H1 (cell line): ENCODE measurements at regions not wholly inside any gene's neighbourhood (a gene's known extent, or its start where the extent isn't known, plus 50 kb on each side); places are given as distances from the start of the nearest gene placed in this dataset.

Source experiments
- BRCA1 ChIP-seq: IDR thresholded peaks from 2 replicates; pipeline ENCODE4 v1.6.1; 2012; ENCODE audit warnings: low read depth, low read length, improper control_type of control experiment
- CEBPB ChIP-seq: IDR thresholded peaks from 2 replicates; pipeline ENCODE4 v1.6.1; 2012; ENCODE audit warnings: low read depth, low read length
- CTCF ChIP-seq, 3 experiments: IDR thresholded peaks; 1 replicate in 2 of 3; 2 replicates in 1 of 3; pipeline versions ENCODE4 v1.5.1 to v1.6.1; 2011; ENCODE audit warnings: low read length in 3 of 3, mild to moderate bottlenecking in 3 of 3, inconsistent platforms in 2 of 3, low read depth in 1 of 3, moderate library complexity in 1 of 3; ENCODE audit not compliant: insufficient read depth in 1 of 3; ENCODE audit errors: control extremely low read depth in 1 of 3
- GABPA ChIP-seq: IDR thresholded peaks from 2 replicates; pipeline ENCODE4 v1.6.1; 2011; ENCODE audit warnings: mild to moderate bottlenecking, low read length, moderate library complexity, borderline replicate concordance; ENCODE audit not compliant: insufficient read depth
- JUND ChIP-seq: IDR thresholded peaks from 2 replicates; pipeline ENCODE4 v1.6.1; 2011; ENCODE audit warnings: mild to moderate bottlenecking, improper control_type of control experiment, low read length
- NRF1 ChIP-seq: IDR thresholded peaks from 2 replicates; pipeline ENCODE4 v1.6.1; 2011; ENCODE audit warnings: mild to moderate bottlenecking, low read depth, low read length, improper control_type of control experiment
- POLR2A ChIP-seq, 2 experiments: IDR thresholded peaks; 1 replicate in 1 of 2; 2 replicates in 1 of 2; pipeline ENCODE4 v1.6.1; 2011; ENCODE audit warnings: low read depth in 2 of 2, low read length in 2 of 2, mild to moderate bottlenecking in 2 of 2; ENCODE audit errors: control extremely low read depth in 1 of 2
- POLR2AphosphoS5 ChIP-seq: IDR thresholded peaks from 2 replicates; pipeline ENCODE4 v1.6.1; 2011; ENCODE audit warnings: low read depth, low read length
- RAD21 ChIP-seq, 2 experiments: IDR thresholded peaks in 1 of 2; conservative IDR thresholded peaks in 1 of 2; 2 replicates each; pipeline ENCODE4 v1.6.1; 2011; ENCODE audit warnings: low read depth in 2 of 2, low read length in 2 of 2, improper control_type of control experiment in 1 of 2, inconsistent platforms in 1 of 2, mild to moderate bottlenecking in 1 of 2, moderate library complexity in 1 of 2
- RFX5 ChIP-seq: IDR thresholded peaks from 2 replicates; pipeline ENCODE4 v1.6.1; 2011; ENCODE audit warnings: low read depth, low read length, improper control_type of control experiment, borderline replicate concordance
- SIN3A ChIP-seq, 2 experiments: IDR thresholded peaks in 1 of 2; conservative IDR thresholded peaks in 1 of 2; 2 replicates each; pipeline ENCODE4 v1.6.1; 2011 to 2012; ENCODE audit warnings: low read length in 2 of 2, improper control_type of control experiment in 1 of 2, low read depth in 1 of 2, mild to moderate bottlenecking in 1 of 2
- SP2 ChIP-seq: IDR thresholded peaks from 2 replicates; pipeline ENCODE4 v1.6.1; 2012; ENCODE audit warnings: mild to moderate bottlenecking, low read length, inconsistent platforms
- TF ChIP-seq, protein P1 (sequence below): IDR thresholded peaks from 2 replicates; pipeline ENCODE4 v1.6.1; 2012; ENCODE audit warnings: inconsistent platforms

DNA sequence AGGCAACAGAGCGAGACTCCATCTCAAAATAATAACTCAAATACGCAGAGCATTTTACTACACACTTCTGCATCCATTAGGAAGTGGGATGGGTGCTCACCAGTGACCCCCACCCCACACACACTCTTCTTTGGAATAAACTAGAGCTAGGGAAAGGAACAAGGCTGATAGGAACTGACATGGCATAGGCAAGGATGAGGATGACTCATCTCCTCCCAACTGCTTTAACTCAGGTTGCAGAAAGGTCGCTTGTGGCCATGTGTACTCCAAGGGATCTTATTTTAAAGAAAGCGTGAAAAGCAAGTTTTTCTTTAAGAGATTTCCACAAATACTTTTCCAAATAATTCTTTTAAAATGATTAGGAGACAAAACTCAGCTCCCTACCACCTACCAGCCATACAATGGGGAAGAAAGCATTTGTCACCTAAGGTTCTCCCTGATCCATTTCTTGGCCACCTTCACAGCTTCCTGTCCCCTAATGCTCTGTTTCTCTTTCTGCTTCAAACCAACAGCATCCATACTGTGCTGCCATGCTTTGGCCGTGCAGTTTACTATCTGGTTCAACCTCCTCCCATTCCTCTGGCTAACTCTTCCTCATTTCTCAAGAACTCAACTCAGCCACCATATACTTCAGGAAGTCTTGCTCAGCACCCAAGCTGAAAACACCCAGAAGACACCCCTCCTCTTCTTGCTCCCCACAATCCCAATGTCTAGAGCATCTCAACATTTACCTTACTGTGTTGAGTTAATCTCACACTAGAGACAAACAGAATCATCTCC lies 211.9 kb downstream of the ACTL7B start:
- no peak for TF ChIP-seq RAD21 (IDR thresholded peaks at IDR 0.05 in 1 of 2, conservative IDR thresholded peaks at IDR 0.05 in 1 of 2; ENCODE audit: low read depth in 2 of 2, low read length in 2 of 2)
- TF ChIP-seq CTCF (IDR thresholded peaks at IDR 0.05; ENCODE audit: control extremely low read depth in 1 of 3, insufficient read depth in 1 of 3, low read depth in 1 of 3, low read length in 3 of 3): no peak
- no peak for TF ChIP-seq JUND
- no peak for TF ChIP-seq GABPA
- no peak for TF ChIP-seq CEBPB
- TF ChIP-seq BRCA1: no peak
- TF ChIP-seq SP2: no peak
- no peak for TF ChIP-seq RFX5
- no peak for TF ChIP-seq POLR2AphosphoS5
- TF ChIP-seq, protein P1, sequence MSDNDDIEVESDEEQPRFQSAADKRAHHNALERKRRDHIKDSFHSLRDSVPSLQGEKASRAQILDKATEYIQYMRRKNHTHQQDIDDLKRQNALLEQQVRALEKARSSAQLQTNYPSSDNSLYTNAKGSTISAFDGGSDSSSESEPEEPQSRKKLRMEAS: no peak
- no peak for TF ChIP-seq SIN3A (conservative IDR thresholded peaks at IDR 0.05 in 1 of 2, IDR thresholded peaks at IDR 0.05 in 1 of 2; ENCODE audit: low read depth in 1 of 2, low read length in 2 of 2)
- TF ChIP-seq POLR2A (IDR thresholded peaks at IDR 0.05; ENCODE audit: control extremely low read depth in 1 of 2, low read depth in 2 of 2, low read length in 2 of 2): no peak
- TF ChIP-seq NRF1: no peak
